ENCODE measurements at regions not wholly inside any gene's neighbourhood (a gene's known extent, or its start where the extent isn't known, plus 50 kb on each side); places are given as distances from the start of the nearest gene placed in this dataset.
"Not testable (repeated sequence)": the region's sequence is repeated elsewhere in the genome, so short reads cannot be mapped to it uniquely, and the experiment has no call there.

DNA sequence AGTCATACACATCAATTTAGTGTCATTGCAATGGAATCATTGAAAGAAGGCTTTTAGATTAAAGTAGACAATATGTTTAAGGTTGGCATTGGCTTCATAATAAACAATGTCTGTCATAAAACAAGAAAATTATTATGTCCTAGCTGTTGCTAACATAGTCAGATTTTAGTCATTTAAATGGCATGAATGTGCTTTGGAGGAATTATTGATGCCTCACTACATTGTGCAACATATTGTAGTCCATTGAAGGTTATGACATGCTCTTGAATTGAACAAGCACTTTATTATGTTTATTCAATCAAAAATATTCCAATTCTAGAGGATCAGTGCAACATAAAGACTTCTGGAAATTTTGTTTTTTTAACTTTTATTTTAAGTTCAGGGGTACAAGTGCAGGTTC lies 489.8 kb upstream of the AMOT start:
- DNase-seq (ENCODE audit: low spot score): no peak

DNA sequence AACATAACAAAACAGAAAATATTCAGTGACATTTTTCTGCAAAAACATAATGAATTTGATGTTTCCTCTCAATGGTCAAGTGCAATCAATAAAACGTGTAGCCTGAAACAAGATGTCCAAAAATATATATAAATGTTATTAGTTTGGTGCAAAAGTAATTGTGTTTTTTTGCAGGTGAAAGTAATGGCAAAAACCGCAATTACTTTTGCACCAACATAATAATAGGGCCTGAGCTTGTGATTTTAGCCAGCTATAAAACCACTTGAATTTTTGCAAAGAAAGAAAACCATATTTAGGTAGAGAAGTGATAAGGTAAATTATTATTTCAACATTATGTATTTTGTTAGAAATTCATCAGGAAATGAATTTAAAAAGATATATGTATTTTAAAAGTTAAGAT lies 475.3 kb upstream of the AMOT start:
- no peak for DNase-seq (ENCODE audit: low spot score)

GRCh38 chrX:113305496-113305895 lies 464.9 kb upstream of the AMOT start:
- DNase-seq (ENCODE audit: low spot score): no peak

DNA sequence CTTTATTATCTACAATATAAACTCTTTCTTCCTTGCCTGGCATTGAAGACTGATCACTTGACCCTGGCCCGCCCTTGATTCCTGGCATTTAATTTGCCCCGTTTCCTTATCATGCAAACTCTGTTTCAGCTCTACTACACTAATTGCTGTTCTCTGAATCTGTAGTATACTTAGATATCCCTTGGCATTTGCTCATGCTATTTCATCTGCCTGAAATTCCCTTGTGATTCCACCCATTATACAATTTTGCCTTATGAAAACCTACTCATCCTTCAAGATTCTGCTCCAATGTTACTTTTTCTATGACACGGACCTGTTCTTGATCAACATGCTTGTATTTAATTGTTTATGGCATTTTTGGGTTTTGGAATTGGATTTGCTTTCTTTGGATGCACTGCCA lies 459.9 kb upstream of the AMOT start:
- DNase-seq (ENCODE audit: low spot score): no peak

DNA sequence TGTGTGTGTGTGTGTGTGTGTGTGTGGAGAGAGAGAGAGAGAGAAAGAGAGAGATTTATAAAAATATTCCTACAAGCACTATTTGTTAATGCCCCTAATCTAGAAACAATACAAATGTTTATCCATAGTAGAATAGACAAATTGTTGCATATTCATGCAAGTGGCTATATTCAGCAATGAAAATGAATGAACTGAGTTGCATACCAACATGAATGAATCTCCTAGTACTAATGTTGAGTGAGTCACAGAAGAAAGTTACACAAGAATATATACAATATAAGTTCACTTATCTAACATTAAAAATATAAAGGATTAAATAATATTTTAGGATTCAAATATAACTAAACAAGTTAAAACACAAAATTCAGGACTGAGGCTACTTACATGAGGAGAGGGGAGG lies 456.8 kb upstream of the AMOT start:
- no peak for DNase-seq (ENCODE audit: low spot score)

- no peak for DNase-seq (ENCODE audit: low spot score)
Measured at GRCh38 chrX:113289503-113289902, 448.9 kb upstream of the AMOT start.

GRCh38 chrX:113287761-113288160 lies 447.1 kb upstream of the AMOT start:
- DNase-seq (ENCODE audit: low spot score): no peak

- DNase-seq (ENCODE audit: low spot score): no peak
Measured at GRCh38 chrX:113275804-113276203, 435.2 kb upstream of the AMOT start.

DNA sequence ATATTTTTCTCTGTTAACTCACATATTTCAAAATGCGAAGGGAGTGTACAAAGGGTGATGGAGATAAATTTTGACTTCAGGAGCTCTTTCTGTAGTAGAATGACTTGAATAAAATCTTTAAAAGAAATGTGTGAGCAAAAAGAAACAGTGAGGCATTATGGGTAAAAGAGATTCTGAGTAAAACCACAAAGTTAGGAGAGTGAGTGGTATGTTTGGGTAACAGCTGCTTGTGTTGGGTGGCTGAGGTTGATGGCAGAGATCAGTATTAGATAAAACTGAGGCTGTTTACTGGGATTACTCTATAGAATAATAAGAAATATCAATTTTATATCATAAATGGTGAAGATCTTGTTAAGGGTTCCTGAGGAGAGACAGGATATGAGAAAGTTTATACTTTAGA lies 434.2 kb upstream of the AMOT start:
- no peak for DNase-seq (ENCODE audit: low spot score)

DNA sequence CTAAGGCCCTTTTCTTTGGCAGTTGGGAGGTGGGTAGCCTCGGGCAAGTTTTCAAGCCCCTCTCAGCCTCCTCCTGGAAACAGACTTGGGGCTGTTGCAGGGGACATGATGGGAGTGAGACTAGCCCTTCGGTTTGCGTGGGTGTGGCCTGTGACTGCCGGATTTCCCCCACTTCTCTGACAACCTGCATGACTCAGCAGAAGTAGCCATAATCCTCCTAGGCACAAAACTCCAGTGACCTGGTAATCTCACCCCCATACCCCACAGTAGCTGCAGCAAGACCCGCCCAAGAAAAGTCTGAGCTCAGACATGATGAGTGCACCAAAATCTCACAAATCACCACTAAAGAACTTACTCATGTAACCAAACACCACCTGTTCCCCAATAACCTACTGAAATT lies 433.7 kb upstream of the AMOT start:
- DNase-seq (ENCODE audit: low spot score): no peak

GRCh38 chrX:113269203-113269602 lies 428.6 kb upstream of the AMOT start:
- no peak for DNase-seq (ENCODE audit: low spot score)

- no peak for DNase-seq (ENCODE audit: low spot score)
Measured at GRCh38 chrX:113260474-113260873, 419.8 kb upstream of the AMOT start.

DNA sequence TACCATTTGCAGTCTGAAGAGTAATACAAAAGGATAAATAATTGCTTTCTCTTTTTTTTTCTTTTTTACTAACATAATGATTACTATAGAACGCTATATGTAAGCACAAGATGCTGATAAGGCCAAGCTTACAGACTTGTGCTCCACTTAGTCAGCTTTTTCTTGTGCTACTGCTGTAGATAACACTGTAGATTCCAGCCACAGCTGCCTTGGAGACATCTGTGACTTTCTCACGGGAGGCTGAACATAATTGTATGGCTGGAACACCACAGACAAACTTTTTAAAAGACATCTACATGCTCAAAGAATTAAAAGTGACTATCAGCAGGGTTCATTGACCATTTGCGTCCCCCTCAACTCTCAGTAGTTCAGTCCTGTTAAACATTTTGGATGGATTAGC lies 381.7 kb upstream of the AMOT start:
- DNase-seq (ENCODE audit: low spot score): no peak

DNA sequence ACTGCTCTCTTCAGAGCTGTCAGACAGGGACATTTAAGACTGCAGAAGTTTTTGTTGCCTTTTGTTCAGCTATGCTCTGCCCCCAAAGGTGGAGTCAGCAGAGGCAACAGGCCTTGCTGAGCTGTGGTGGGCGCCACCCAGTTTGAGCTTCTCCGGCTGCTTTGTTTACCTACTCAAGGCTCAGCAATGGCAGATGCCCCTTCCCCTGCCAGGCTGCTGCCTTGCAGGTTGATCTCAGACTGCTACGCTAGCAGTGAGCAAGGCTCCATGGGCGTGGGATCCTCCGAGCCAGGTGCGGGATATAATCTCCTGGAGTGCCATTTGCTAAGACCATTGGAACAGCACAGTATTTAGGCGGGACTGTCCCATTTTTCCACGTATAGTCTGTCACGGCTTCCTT lies 371.4 kb upstream of the AMOT start:
- no peak for DNase-seq (ENCODE audit: low spot score)

DNA sequence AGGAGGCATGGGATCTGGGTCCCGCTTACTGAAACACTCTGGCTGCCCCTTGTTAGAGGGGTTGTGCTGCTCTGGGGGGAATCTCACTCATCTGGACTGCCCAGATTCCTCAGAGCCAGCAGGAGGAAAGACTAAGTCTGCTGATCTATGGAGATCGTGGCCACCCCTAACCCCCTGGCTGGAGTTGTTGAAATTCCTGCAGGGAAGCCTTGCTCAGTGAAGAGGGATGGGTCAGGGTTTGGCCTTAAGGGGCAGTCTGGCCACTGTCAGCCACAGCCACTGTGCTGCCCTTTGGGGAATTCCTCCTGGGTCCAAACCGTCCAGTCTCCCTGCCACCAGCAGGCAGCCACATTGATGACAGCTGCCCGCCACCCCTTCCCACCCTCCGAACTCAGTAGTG lies 362.0 kb upstream of the AMOT start:
- DNase-seq (ENCODE audit: low spot score): no peak

- no peak for DNase-seq (ENCODE audit: low spot score)
Measured at GRCh38 chrX:113195949-113196348, 355.3 kb upstream of the AMOT start.

GRCh38 chrX:113192418-113192817 lies 351.8 kb upstream of the AMOT start:
- no peak for DNase-seq (ENCODE audit: low spot score)

DNA sequence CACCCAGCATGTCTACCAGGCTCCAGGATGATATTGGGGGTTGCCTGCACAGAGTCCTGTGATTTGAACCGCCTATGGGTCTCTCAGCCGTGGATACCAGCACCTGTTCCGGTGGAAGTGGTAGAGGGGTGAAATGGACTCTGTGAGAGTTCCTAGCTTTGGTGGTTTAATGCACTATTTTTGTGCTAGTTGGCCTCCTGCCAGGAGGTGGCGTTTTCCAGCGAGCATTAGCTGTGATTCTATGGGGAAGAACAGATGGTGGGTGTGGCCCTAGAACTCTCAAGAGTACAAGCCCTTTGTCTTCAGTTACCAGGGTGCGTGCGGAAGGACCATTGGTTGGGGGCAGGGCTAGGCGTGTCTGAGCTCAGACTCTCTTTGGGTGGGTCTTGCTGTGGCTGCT lies 316.9 kb upstream of the AMOT start:
- no peak for DNase-seq (ENCODE audit: low spot score)

DNA sequence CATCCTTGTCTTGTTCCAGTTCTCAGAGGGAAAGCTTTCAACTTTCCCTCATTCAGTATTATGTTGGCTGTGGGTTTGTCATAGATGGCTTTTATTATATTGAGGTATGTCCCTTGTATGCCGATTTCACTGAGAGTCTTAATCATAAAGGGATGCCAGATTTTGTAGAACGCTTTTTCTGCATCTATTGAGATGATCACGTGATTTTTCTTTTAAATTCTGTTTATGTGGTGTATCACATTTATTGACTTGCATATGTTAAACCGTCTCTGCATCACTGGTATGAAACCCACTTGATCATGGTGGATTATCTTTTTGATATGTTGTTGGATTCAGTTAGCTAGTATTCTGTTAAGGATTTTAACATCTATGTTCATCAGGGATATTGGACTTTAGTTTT lies 313.7 kb upstream of the AMOT start:
- DNase-seq (ENCODE audit: low spot score): not testable (repeated sequence)

GRCh38 chrX:113136836-113137235 lies 296.2 kb upstream of the AMOT start:
- no peak for DNase-seq (ENCODE audit: low spot score)

DNA sequence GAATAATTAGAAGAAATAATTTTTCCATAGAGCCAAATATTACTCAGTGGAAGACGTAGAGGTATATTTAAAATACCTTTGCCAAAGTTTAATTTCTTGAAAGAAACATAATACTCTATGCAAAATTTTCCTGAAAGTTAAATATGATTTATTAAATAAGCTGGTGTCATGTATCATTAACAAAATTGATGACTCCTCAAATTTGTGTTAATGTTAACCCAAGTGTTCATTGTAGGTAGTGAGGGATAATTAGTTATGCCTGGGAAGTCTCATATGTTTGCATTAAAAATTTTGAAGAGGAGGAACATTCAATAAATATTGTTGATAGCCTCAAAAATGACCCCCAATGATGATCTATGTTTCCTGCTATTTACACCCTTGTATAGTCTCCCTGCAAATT lies 292.7 kb upstream of the AMOT start:
- DNase-seq (ENCODE audit: low spot score): no peak

DNA sequence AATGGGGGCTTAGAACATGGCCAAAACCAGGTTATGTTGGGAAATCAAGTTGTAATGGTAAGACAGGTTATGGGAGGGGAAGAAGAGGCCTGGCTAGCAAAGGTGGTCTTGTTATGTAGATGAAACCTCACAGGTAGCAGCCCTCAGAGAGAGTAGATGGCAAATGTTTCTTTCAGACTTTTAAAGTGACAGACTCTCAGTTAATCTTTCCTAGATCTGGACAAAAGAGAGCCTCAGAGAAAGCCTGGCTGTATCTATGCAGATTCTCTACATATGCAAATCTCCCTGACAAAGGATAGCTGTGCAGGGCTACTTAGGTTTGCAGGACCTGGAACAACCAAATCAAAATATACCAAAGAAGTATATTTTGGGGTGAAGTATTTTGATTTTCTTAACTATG lies 284.1 kb upstream of the AMOT start:
- no peak for DNase-seq (ENCODE audit: low spot score)

- DNase-seq (ENCODE audit: low spot score): no peak
Measured at GRCh38 chrX:113075521-113075920, 234.9 kb upstream of the AMOT start.

DNA sequence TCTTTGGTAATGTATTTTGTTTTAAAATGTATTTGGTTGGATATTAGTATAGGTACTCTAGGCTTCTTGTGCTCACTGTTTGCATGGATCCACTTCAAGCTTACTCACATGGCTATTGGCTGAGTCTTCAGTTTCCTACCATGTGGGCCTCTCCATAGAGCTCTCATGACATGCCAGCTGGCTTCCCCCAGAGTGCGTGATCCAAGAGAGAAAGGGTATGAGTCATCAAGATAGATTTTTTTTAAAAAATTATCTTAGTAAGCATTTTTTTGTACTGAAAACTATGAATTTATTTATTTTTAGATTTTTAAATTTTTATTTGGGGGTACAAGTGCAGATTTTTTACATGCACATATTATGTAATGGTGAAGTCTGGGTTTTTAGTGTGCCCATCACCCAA lies 219.1 kb upstream of the AMOT start:
- no peak for DNase-seq (ENCODE audit: low spot score)

DNA sequence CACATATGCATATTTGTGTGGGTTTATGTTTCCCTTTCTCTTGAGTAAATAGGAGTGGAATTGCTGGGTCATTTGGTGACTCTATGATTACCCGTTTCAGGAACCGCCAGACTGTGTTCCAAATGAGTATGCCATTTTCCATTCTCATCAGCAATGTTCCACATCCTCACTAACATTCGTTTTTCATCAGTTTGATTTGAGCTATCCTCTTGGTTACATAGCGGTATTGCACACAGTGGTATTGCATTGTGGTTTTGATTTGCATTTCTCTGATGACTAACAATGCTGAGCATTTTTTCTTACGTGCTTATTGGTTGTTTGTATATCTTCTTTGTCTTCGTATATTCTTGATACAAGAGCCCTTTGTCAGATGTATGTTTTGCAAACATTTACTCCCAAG lies 218.0 kb upstream of the AMOT start:
- DNase-seq (ENCODE audit: low spot score): no peak

All from HuH-7.5 (cell line).